GM13977 (cell line): ENCODE measurements at regions not wholly inside any gene's neighbourhood (a gene's known extent, or its start where the extent isn't known, plus 50 kb on each side); places are given as distances from the start of the nearest gene placed in this dataset.

ENCODE experiments used
- DNase-seq: peaks from one replicate; pipeline ENCODE4 v3.0.0; 2012; ENCODE audit warnings: low spot score
- CTCF ChIP-seq: IDR thresholded peaks from 2 replicates; pipeline ENCODE4 v1.5.1; 2012; ENCODE audit warnings: mild to moderate bottlenecking, control low read depth; ENCODE audit not compliant: insufficient read depth; ENCODE audit errors: extremely low read depth, missing control alignments
- in situ Hi-C: fragments of 300-500 bp; cut with MboI; formaldehyde crosslinking; loops from one replicate; pipeline ENCODE4 v1.12.0; 2022; ENCODE audit warnings: low sequenced_read_pairs, low pct_unique_long_range_greater_than_20kb, mixed read lengths, inconsistent platforms; ENCODE audit not compliant: unreplicated experiment

GRCh38 chr2:217523286-217523685 is 479.5 kb downstream of the TNS1 start:
- TF ChIP-seq CTCF: no peak
- in situ Hi-C loops: loop anchor here (25.0 kb wide), 1 partner anchor 189 kb away; no protein-coding TSS in a partner anchor
- DNase-seq: no peak

- no peak for TF ChIP-seq CTCF
- in situ Hi-C loops: loop anchor here (25.0 kb wide), 1 partner anchor 190 kb away; no protein-coding TSS in a partner anchor
- DNase-seq: no peak
These were observed 481.0 kb downstream of the TNS1 start for GRCh38 chr2:217521820-217522219.

GRCh38 chr2:217520356-217521010 is 482.3 kb downstream of the TNS1 start:
- in situ Hi-C loops: loop anchor here (25.0 kb wide), 1 partner anchor 192 kb away; no protein-coding TSS in a partner anchor
- no peak for DNase-seq
- no peak for TF ChIP-seq CTCF

GRCh38 chr2:217517402-217517801 is 485.4 kb downstream of the TNS1 start:
- DNase-seq: no peak
- no peak for TF ChIP-seq CTCF
- in situ Hi-C loops: loop anchor here (10.0 to 25.0 kb wide), 2 partner anchors 195 to 823 kb away; partner anchors contain the start of gene IGFBP5

GRCh38 chr2:217515615-217516309 is 487.0 kb downstream of the TNS1 start:
- TF ChIP-seq CTCF: no peak
- in situ Hi-C loops: loop anchor here (10.0 to 25.0 kb wide), 2 partner anchors 197 to 821 kb away; partner anchors contain the start of gene IGFBP5
- no peak for DNase-seq

- no peak for TF ChIP-seq CTCF
- DNase-seq: no peak
- in situ Hi-C loops: loop anchor here (10.0 to 25.0 kb wide), 2 partner anchors 199 to 818 kb away; partner anchors contain the start of gene IGFBP5
These were observed 489.5 kb downstream of the TNS1 start for GRCh38 chr2:217513258-217513657.
